ENCODE measurements at regions not wholly inside any gene's neighbourhood (a gene's known extent, or its start where the extent isn't known, plus 50 kb on each side); places are given as distances from the start of the nearest gene placed in this dataset.

DNA sequence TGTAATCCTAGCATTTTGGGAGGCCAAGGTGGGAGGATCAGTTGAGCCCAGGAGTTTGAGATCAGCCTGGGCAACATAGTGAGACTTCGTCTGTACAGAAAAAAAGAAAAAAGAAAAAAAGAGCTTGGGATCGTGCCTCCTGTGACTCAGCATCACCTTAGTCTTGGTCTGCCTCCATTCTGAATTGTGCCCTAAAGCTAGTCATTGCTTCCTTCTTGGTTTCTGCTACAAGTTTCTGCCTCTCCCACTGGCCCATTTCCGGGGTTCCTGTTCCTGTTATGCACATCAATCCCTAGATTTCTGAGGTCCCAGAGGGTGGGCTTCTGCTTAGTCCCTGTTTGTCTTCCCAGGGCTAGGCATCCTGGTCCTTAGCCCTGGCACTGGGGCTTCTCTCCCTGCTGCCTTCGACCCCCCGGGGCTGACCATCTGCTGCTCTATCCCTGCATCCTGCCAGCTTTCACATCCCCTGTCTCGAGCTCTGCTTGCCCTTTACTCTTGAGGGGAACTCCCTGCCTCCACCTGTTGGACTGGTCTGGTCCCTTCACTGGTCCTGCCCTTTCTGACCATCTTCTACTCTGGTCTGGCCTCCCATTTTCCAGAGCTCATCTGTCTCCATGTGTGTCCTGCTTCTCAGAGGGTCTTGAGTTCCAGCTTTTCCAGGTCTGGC lies 77.5 kb upstream of the ESR1 start:
- H3K4me3 ChIP-seq (ENCODE audit: low read depth, low read length): no peak overlapping the region
- TF ChIP-seq POLR2A (IDR thresholded peaks at IDR 0.05; ENCODE audit: extremely low read depth, insufficient read length) (no peak), MAX (IDR thresholded peaks at IDR 0.05; ENCODE audit: low read depth, low read length) (no peak), MYC (IDR thresholded peaks at IDR 0.05; ENCODE audit: low read depth, low read length) (no peak), CTCF (IDR thresholded peaks at IDR 0.05; ENCODE audit: low read depth, low read length) (no peak)
- DNase-seq (ENCODE audit: low read depth): no peak

GRCh38 chr6:151730496-151730870 lies 77.0 kb upstream of the ESR1 start:
- no peak overlapping the region for H3K4me3 ChIP-seq (ENCODE audit: low read depth, low read length)
- TF ChIP-seq MAX (IDR thresholded peaks at IDR 0.05; ENCODE audit: low read depth, low read length) (no peak), POLR2A (IDR thresholded peaks at IDR 0.05; ENCODE audit: extremely low read depth, insufficient read length) (no peak), CTCF (IDR thresholded peaks at IDR 0.05; ENCODE audit: low read depth, low read length) (no peak)
- DNase-seq (ENCODE audit: low read depth): no peak

DNA sequence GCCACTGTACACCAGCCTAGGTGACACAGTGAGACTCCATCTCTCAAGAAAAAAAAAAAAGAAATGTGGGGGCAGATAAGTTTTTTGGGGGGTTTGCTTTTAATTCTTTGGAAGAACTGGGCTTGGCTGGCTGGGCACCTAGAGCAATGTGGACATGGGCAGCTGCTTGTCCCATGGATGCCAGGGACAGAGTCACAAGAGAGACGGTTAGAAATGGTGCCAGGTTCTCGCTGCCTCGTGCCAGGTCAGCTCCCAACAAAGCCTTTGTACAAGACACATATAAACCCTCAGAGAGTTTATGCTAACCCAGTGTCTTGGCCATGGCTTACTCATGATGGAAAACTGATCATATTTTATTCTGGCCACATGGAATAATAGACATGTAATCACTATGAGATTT lies 76.2 kb upstream of the ESR1 start:
- DNase-seq (ENCODE audit: low read depth): no peak
- TF ChIP-seq POLR2A (IDR thresholded peaks at IDR 0.05; ENCODE audit: extremely low read depth, insufficient read length) (no peak), MAX (IDR thresholded peaks at IDR 0.05; ENCODE audit: low read depth, low read length) (no peak), MYC (IDR thresholded peaks at IDR 0.05; ENCODE audit: low read depth, low read length) (no peak), CTCF (IDR thresholded peaks at IDR 0.05; ENCODE audit: low read depth, low read length) (no peak)
- H3K4me3 ChIP-seq (ENCODE audit: low read depth, low read length): no peak overlapping the region

DNA sequence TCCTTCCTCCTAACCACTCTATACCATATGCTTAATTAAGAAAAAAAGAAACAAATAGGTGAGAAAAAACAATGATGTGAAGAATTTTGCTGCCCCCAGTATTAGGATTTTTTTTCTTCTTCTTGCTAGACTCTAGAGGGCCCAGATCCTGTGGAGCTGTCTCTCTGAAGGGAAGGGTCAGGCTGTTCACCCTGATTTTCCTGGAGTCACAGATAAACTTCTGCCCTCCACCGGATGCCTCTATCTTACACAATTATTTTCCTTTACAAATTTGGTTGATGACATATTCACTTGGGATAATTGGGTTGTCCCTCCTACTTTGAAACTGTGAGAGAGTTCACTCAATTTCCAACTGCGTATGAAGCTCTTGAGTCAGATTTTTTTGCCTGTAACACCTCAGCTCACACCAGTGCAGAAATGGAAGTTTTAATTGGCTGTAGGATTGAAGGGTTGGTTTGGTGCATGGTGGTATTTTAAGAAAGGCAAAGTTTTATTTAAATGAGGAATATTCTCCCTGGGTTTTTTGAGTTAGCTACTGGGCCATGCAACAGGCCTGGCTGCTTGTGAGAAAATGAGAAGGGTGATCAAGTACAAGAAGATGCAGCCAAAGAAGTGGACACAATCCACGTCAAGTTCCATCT lies 73.7 kb upstream of the ESR1 start:
- no peak for DNase-seq (ENCODE audit: low read depth)
- H3K4me3 ChIP-seq (ENCODE audit: low read depth, low read length): no peak overlapping the region
- no peak for TF ChIP-seq POLR2A (IDR thresholded peaks at IDR 0.05; ENCODE audit: extremely low read depth, insufficient read length)
- no peak for TF ChIP-seq MAX (IDR thresholded peaks at IDR 0.05; ENCODE audit: low read depth, low read length)
- TF ChIP-seq CTCF (IDR thresholded peaks at IDR 0.05; ENCODE audit: low read depth, low read length): no peak
- TF ChIP-seq MYC (IDR thresholded peaks at IDR 0.05; ENCODE audit: low read depth, low read length): no peak

DNA sequence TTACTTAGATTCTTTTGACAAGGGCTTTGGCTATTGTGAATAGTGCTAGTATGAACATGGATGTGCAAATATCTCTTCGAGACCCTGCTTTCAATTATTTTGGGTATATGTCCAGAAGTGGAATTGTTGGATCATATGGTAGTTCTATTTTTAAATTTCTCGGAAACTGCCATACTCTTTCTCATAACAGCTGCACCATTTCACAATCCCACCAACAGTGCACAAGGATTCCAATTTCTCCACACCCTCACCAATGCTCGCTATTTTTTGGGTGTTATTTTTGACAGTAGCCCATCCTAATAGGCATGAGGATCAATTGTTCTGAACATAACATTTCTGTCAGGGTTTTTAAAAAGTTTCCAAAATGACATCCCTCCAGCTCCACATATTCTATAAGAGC lies 69.2 kb upstream of the ESR1 start:
- no peak for DNase-seq (ENCODE audit: low read depth)
- TF ChIP-seq CTCF (IDR thresholded peaks at IDR 0.05; ENCODE audit: low read depth, low read length) (no peak), MAX (IDR thresholded peaks at IDR 0.05; ENCODE audit: low read depth, low read length) (no peak), MYC (IDR thresholded peaks at IDR 0.05; ENCODE audit: low read depth, low read length) (no peak), POLR2A (IDR thresholded peaks at IDR 0.05; ENCODE audit: extremely low read depth, insufficient read length) (no peak)
- H3K4me3 ChIP-seq (ENCODE audit: low read depth, low read length): no peak overlapping the region

Measured in NB4 (cell line).